Fibroblast of lung (primary cell): ENCODE measurements at regions not wholly inside any gene's neighbourhood (a gene's known extent, or its start where the extent isn't known, plus 50 kb on each side); places are given as distances from the start of the nearest gene placed in this dataset.

Source experiments
- CTCF ChIP-seq, 2 donors: IDR thresholded peaks in 1 of 2; conservative IDR thresholded peaks in 1 of 2; 1 replicate in 1 of 2; 2 replicates in 1 of 2; pipeline ENCODE4 v1.5.1; 2011 to 2012; ENCODE audit warnings: low read length in 2 of 2, control low read depth in 1 of 2, inconsistent platforms in 1 of 2, low read depth in 1 of 2, mild to moderate bottlenecking in 1 of 2
- EZH2 ChIP-seq: IDR thresholded peaks from 2 replicates; pipeline ENCODE4 v1.5.1; 2012; ENCODE audit warnings: low read length, control low read depth, mild to moderate bottlenecking; ENCODE audit errors: missing control alignments

GRCh38 chr2:52474091-52474490, 1293.5 kb upstream of the CHAC2 start:
- no peak for TF ChIP-seq CTCF (conservative IDR thresholded peaks at IDR 0.05 in 1 of 2, IDR thresholded peaks at IDR 0.05 in 1 of 2; ENCODE audit: low read depth in 1 of 2, low read length in 2 of 2)
- TF ChIP-seq EZH2: no peak
